H1 (cell line): ENCODE measurements at regions not wholly inside any gene's neighbourhood (a gene's known extent, or its start where the extent isn't known, plus 50 kb on each side); places are given as distances from the start of the nearest gene placed in this dataset.

Source experiments
- BRCA1 ChIP-seq: IDR thresholded peaks from 2 replicates; pipeline ENCODE4 v1.6.1; 2012; ENCODE audit warnings: low read depth, low read length, improper control_type of control experiment

DNA sequence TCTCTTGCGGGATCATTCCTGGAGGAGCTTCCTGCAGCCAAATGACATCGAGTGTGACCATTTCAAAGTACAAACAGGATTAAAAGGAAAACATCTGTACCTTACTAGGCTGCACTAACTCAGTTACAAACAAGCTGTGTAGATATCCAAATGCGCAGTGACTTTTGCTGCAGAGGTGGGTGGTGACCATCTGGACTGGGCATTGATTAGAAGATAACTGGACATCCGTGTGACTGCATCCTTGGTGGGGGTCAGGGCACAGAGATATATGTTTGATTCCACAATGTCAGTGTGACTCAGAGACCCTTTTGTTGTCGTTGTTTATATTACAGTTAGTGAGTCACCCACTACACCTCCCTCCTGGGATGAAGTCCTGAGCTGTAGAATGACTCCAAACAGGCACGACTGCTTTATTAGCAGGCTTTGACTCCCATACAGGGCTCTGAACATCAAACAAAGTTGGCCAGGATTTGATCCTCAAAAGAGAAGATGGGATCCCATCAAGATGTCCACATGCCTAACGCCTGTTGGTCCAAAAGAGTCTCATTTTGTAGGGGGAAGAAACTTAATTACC is 56.7 kb upstream of the SDK1 start (continued):
- TF ChIP-seq BRCA1: no peak
